GM18508 (cell line): ENCODE measurements at regions not wholly inside any gene's neighbourhood (a gene's known extent, or its start where the extent isn't known, plus 50 kb on each side); places are given as distances from the start of the nearest gene placed in this dataset.
"Not testable (repeated sequence)": the region's sequence is repeated elsewhere in the genome, so short reads cannot be mapped to it uniquely, and the experiment has no call there.

Experiments
- ATAC-seq: cut with Tn5 transposase; IDR thresholded peaks from one replicate; pipeline ENCODE4 v1.9.1; 2021; ENCODE audit warnings: moderate number of reproducible peaks; ENCODE audit not compliant: insufficient read depth, unreplicated experiment

- ATAC-seq: not testable (repeated sequence)
Measured at GRCh38 chr13:54821938-54822470, 1793.4 kb downstream of the OLFM4 start.

- ATAC-seq: not testable (repeated sequence)
Measured at GRCh38 chr13:54829391-54830068, 1800.9 kb downstream of the OLFM4 start.

- ATAC-seq: no peak
Measured at GRCh38 chr13:54836273-54836672, 1807.7 kb downstream of the OLFM4 start.

GRCh38 chr13:54841682-54842081 is 1813.1 kb downstream of the OLFM4 start:
- no peak for ATAC-seq

GRCh38 chr13:54845351-54845965 is 1816.8 kb downstream of the OLFM4 start:
- no peak for ATAC-seq

GRCh38 chr13:54852831-54853230 is 1824.2 kb downstream of the OLFM4 start:
- ATAC-seq: no peak

GRCh38 chr13:54859827-54860226 is 1831.2 kb downstream of the OLFM4 start:
- ATAC-seq: no peak

- no peak for ATAC-seq
Measured at GRCh38 chr13:54875111-54875510, 1846.5 kb downstream of the OLFM4 start.

GRCh38 chr13:54879036-54879435 is 1850.4 kb downstream of the OLFM4 start:
- ATAC-seq: no peak

- no peak for ATAC-seq
Measured at GRCh38 chr13:54884682-54885081, 1856.1 kb downstream of the OLFM4 start.

- ATAC-seq: no peak
Measured at GRCh38 chr13:54890976-54891375, 1862.4 kb downstream of the OLFM4 start.

GRCh38 chr13:54901316-54901715 is 1872.7 kb downstream of the OLFM4 start:
- no peak for ATAC-seq

GRCh38 chr13:54912367-54912766 is 1883.8 kb downstream of the OLFM4 start:
- no peak for ATAC-seq

GRCh38 chr13:54913668-54914067 is 1885.1 kb downstream of the OLFM4 start:
- ATAC-seq: no peak

- no peak for ATAC-seq
Measured at GRCh38 chr13:54927538-54927937, 1898.9 kb downstream of the OLFM4 start.

- no peak for ATAC-seq
Measured at GRCh38 chr13:54928071-54928470, 1899.5 kb downstream of the OLFM4 start.

GRCh38 chr13:54934121-54934520 is 1905.5 kb downstream of the OLFM4 start:
- ATAC-seq: no peak

- ATAC-seq: no peak
Measured at GRCh38 chr13:54945973-54946372, 1917.4 kb downstream of the OLFM4 start.

- no peak for ATAC-seq
Measured at GRCh38 chr13:54949735-54950134, 1921.1 kb downstream of the OLFM4 start.

- ATAC-seq: no peak
Measured at GRCh38 chr13:54950546-54950945, 1921.9 kb downstream of the OLFM4 start.

GRCh38 chr13:54953786-54954185 is 1925.2 kb downstream of the OLFM4 start:
- no peak for ATAC-seq

GRCh38 chr13:54958781-54959180 is 1930.2 kb downstream of the OLFM4 start:
- no peak for ATAC-seq
